ENCODE measurements at regions not wholly inside any gene's neighbourhood (a gene's known extent, or its start where the extent isn't known, plus 50 kb on each side); places are given as distances from the start of the nearest gene placed in this dataset.

DNA sequence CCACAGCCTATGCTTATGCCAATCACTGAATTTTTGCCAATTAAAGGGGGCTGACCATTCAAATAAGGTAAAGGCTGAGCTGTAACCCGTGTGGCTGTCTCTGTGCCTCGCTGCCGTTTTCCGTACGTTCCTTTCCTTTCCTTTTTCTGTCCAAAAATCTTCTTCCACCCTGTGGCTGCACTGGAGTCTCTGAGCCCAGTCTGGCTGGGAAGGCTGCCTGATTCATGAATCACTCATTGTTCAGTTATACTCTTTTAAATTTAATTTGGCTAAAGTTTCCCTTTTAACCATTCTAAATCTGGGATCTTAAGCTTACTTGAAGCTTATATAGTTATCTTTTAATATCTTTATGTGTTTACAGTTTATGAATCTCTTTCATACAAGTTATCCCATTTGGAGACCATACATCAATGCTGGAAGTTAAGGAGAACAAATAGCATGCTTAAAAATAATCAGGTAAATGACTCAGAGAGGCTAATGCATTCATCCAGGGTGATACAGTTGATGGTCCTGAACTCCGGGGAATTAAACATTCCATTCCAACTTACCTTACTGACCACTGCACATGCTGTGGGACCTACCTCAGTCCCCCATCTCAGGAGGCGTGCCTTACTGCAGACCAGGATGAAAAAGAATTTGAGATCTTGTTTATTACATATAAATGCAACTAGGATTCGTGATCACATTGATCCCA is 385.3 kb upstream of the ADARB2 start:
- TF ChIP-seq, protein P1, sequence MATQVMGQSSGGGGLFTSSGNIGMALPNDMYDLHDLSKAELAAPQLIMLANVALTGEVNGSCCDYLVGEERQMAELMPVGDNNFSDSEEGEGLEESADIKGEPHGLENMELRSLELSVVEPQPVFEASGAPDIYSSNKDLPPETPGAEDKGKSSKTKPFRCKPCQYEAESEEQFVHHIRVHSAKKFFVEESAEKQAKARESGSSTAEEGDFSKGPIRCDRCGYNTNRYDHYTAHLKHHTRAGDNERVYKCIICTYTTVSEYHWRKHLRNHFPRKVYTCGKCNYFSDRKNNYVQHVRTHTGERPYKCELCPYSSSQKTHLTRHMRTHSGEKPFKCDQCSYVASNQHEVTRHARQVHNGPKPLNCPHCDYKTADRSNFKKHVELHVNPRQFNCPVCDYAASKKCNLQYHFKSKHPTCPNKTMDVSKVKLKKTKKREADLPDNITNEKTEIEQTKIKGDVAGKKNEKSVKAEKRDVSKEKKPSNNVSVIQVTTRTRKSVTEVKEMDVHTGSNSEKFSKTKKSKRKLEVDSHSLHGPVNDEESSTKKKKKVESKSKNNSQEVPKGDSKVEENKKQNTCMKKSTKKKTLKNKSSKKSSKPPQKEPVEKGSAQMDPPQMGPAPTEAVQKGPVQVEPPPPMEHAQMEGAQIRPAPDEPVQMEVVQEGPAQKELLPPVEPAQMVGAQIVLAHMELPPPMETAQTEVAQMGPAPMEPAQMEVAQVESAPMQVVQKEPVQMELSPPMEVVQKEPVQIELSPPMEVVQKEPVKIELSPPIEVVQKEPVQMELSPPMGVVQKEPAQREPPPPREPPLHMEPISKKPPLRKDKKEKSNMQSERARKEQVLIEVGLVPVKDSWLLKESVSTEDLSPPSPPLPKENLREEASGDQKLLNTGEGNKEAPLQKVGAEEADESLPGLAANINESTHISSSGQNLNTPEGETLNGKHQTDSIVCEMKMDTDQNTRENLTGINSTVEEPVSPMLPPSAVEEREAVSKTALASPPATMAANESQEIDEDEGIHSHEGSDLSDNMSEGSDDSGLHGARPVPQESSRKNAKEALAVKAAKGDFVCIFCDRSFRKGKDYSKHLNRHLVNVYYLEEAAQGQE (tag by site-specific recombination; IDR thresholded peaks at IDR 0.05): no peak
- TF ChIP-seq ZNF48 (tag by site-specific recombination; IDR thresholded peaks at IDR 0.05) (no peak), ZBTB8A (tag by site-specific recombination; IDR thresholded peaks at IDR 0.05) (no peak), ZNF776 (tag by site-specific recombination; IDR thresholded peaks at IDR 0.05; ENCODE audit: borderline replicate concordance) (no peak), ZNF629 (tag by site-specific recombination; IDR thresholded peaks at IDR 0.05) (no peak), ZNF747 (tag by site-specific recombination; IDR thresholded peaks at IDR 0.05) (no peak)
- TF ChIP-seq, protein P2, sequence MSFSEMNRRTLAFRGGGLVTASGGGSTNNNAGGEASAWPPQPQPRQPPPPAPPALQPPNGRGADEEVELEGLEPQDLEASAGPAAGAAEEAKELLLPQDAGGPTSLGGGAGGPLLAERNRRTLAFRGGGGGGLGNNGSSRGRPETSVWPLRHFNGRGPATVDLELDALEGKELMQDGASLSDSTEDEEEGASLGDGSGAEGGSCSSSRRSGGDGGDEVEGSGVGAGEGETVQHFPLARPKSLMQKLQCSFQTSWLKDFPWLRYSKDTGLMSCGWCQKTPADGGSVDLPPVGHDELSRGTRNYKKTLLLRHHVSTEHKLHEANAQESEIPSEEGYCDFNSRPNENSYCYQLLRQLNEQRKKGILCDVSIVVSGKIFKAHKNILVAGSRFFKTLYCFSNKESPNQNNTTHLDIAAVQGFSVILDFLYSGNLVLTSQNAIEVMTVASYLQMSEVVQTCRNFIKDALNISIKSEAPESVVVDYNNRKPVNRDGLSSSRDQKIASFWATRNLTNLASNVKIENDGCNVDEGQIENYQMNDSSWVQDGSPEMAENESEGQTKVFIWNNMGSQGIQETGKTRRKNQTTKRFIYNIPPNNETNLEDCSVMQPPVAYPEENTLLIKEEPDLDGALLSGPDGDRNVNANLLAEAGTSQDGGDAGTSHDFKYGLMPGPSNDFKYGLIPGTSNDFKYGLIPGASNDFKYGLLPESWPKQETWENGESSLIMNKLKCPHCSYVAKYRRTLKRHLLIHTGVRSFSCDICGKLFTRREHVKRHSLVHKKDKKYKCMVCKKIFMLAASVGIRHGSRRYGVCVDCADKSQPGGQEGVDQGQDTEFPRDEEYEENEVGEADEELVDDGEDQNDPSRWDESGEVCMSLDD (tag by site-specific recombination; IDR thresholded peaks at IDR 0.05): no peak
- TF ChIP-seq, protein P3, sequence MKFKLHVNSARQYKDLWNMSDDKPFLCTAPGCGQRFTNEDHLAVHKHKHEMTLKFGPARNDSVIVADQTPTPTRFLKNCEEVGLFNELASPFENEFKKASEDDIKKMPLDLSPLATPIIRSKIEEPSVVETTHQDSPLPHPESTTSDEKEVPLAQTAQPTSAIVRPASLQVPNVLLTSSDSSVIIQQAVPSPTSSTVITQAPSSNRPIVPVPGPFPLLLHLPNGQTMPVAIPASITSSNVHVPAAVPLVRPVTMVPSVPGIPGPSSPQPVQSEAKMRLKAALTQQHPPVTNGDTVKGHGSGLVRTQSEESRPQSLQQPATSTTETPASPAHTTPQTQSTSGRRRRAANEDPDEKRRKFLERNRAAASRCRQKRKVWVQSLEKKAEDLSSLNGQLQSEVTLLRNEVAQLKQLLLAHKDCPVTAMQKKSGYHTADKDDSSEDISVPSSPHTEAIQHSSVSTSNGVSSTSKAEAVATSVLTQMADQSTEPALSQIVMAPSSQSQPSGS (tag by site-specific recombination; IDR thresholded peaks at IDR 0.05; ENCODE audit: low read depth): no peak
- TF ChIP-seq, protein P4, sequence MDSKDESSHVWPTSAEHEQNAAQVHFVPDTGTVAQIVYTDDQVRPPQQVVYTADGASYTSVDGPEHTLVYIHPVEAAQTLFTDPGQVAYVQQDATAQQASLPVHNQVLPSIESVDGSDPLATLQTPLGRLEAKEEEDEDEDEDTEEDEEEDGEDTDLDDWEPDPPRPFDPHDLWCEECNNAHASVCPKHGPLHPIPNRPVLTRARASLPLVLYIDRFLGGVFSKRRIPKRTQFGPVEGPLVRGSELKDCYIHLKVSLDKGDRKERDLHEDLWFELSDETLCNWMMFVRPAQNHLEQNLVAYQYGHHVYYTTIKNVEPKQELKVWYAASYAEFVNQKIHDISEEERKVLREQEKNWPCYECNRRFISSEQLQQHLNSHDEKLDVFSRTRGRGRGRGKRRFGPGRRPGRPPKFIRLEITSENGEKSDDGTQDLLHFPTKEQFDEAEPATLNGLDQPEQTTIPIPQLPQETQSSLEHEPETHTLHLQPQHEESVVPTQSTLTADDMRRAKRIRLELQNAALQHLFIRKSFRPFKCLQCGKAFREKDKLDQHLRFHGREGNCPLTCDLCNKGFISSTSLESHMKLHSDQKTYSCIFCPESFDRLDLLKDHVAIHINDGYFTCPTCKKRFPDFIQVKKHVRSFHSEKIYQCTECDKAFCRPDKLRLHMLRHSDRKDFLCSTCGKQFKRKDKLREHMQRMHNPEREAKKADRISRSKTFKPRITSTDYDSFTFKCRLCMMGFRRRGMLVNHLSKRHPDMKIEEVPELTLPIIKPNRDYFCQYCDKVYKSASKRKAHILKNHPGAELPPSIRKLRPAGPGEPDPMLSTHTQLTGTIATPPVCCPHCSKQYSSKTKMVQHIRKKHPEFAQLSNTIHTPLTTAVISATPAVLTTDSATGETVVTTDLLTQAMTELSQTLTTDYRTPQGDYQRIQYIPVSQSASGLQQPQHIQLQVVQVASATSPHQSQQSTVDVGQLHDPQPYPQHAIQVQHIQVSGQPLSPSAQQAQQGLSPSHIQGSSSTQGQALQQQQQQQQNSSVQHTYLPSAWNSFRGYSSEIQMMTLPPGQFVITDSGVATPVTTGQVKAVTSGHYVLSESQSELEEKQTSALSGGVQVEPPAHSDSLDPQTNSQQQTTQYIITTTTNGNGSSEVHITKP (tag by site-specific recombination; IDR thresholded peaks at IDR 0.05): no peak
